ENCODE measurements at regions not wholly inside any gene's neighbourhood (a gene's known extent, or its start where the extent isn't known, plus 50 kb on each side); places are given as distances from the start of the nearest gene placed in this dataset.

- no peak for DNase-seq (ENCODE audit: low read depth)
Observed at GRCh38 chr16:85544668-85545067, 68.5 kb upstream of the GSE1 start.

DNA sequence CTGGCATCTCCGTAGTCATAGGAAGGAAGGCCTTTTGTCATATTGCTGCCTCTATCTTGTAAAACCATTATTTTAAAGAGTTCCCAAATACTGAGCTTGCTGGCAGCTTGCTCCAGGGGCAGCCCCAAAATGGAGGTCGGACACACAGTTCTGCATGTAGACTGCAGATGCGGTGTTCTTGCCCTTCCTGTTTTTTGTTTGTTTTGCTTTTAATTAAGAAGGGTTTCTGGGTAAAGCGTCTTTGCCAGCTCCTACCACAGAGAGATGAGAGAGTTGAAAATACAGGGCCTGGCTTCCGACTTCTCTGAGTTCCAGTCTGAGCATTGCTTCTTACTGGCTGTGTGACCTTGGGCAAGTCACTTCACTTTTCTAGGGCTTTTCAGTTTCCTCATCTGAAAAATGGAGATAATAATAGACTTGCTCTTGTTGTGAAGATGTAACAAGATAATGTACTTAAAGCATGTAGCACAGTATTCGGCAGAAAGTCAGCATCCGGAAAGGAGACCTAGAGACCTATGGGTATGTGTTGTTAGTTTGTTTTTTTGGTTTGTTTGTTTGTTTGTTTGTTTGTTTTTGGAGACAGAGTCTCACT lies 67.8 kb upstream of the GSE1 start:
- DNase-seq (ENCODE audit: low read depth), result no peak

DNA sequence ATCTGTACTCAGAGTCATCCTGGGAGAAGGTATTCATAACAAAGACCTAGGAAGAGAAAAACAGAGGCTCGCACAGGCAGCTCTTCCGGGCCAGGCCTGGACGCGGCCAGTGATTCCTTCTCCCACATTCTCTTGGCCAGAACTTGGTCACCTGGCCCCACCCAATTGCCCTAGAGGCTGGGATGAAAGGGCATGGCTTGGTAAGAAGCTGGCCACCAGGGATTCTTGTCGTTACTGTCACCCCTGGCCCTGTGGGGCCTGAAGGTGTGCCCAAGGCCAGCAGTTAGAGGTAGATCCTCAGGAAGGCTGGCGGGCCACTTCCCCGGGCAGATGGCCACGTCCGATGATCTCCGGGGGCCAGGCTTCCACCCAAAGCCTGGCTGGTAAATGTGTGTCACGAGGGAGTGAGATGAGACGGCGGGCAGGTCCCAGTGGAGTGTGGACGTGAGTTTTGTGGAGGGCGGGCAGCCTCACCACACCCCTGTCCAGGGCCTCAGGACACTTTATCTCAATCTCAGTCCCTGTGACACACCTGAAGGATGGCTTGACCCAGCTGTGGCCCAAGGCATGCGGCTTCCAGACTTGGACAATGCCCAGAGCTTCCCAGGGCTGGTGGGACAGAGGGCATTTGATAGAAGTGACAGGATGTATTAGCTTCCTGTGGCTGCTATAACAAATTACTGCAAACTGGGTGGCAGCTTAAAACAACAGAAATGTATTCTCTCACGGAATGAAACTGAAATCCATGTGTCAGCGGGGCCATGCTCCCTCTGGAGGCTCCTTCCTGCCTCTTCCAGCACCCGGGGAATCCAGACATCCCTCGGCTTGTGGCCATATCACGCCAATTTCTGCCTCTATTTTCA lies 66.3 kb upstream of the GSE1 start:
- no peak for DNase-seq (ENCODE audit: low read depth)

GRCh38 chr16:85548375-85548774 lies 64.7 kb upstream of the GSE1 start:
- no peak for DNase-seq (ENCODE audit: low read depth)

DNA sequence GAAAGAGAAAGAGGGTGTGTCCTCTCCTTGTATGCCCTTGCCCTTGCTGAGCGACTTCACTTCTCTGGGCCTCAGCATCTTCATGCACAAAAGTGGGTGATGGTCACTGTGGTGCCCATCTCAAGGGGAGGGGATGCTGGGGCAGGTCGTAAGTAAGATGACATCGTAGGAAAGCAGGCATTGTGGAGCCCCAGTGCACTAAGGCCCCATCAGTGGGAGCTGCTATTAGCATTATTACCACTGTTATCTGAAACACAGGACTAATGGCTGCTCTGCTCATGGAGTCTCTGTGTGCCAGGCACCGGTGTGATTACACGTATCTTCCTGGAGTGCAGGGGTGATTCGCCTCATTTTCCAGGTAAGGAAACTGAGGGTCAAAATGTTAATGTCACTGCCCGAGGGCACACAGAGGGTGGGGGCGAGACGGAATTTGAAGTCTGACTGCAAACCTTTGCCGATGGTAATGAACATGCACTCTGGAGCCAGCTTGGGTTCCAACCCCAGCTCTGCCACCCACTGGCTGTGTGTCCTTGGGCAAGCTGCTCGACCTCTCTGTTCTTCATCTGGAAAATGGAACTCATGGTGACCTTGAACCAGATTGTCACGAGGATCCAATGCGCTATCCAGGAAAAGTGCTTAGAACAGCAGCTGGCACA lies 63.2 kb upstream of the GSE1 start:
- no peak for DNase-seq (ENCODE audit: low read depth)

DNA sequence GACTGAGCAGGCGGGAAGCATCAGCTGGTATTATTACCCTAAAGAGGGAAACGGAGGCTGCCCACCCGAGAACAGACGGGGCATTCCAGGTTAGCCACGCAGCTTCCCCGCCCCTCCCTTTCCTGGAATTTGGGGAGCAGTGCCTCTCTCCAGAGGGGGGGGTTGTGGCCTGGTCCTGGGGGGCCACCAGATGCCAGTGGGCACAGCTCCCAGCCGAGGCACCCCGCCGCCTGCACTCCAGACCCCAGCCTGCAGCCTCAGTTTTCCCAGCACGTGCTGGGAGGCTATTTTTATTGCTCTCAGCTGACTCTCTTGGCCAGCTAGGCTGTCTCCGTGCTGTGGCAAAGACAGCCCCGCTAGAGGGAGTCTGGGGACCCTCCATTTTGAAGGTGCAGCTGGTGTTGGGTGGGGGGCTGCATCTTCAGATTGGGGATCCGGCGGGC lies 62.7 kb upstream of the GSE1 start:
- no peak for DNase-seq (ENCODE audit: low read depth)

GRCh38 chr16:85550953-85551924 lies 61.9 kb upstream of the GSE1 start:
- no peak for DNase-seq (ENCODE audit: low read depth)

- DNase-seq (ENCODE audit: low read depth), result no peak
Observed at GRCh38 chr16:85552980-85553435, 60.1 kb upstream of the GSE1 start.

- DNase-seq (ENCODE audit: low read depth), result peak; percentile 49
Observed at GRCh38 chr16:85553436-85554113, 59.5 kb upstream of the GSE1 start.

DNA sequence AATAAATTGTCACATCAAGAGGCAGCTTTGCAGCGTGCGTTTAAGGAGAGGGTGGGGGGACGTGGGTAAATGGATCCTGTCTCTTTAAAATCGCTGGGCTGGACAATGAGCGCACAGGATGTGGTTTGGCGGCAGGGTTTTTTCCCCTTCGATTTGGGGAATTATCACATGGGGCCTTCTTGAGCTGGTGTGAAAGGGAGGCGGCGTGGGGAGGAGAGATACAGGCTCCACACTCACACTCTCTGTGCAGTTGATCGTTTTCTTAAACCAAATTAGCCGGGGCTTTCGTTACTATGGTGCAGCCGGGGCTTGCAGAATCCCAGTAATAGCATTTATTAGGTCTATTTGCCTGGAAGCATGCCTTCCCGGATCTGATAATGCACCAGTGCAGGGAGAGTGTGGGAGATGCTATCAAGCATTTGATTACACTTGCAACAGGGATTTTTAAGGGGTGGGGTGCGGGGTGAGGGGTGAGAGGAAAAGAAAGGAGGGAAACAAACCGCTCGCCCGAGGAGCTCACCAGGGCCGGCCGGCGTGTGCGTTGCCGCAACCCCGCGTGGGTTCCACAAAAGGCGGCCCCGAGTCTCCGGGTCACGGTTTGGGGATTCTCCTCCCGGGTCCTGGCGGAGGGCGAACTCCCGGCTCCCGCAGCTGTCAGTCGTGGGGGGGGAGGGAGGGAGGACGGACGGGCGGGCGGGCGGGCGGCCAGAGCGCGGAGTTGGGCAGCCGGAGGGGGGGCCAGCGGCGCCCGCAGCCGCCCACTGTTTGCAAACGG lies 58.8 kb upstream of the GSE1 start:
- peak; percentile 84 for DNase-seq (ENCODE audit: low read depth)

DNA sequence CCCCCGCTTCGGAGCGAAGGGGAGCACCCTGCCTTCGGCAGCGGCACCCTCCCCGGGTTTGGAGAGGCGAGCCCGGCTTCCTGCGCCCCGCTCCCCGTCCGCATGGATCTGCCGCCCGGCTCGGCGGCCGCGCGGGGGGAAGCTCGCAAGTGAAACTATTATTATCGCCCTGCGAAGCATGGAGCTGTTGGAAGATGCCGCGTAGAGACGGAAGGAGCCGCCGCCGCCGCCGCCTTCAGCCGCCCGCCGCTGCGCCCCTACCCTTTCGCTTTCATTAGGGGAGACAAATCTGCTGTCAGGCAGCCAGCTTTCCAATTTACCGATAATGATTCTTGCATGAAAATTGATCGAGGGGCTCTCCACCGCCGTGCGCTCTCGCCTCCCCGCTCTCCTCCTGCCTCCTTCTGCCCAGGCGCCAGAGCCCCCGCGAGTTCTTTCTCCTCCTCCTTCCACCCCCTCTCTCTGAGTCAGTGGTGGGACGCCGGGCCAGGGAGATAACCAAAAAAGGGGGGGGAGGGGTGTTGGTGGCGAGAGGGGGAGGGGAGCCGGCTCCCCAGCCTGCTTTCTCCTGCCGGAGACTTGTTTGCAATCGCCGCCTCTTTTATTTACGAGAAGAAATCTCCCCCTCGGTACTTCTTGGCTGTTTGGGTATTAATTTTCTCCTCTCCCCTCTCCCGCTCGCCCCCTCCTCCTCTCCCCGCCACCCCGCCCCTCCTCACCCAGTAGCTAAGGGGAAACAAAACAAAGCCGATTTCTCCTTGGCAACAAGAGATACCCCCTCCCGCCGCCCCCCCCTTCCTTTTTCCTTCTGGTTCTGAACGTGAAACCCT lies 58.0 kb upstream of the GSE1 start:
- peak; percentile 41 for DNase-seq (ENCODE audit: low read depth)

GRCh38 chr16:85555719-85556455 lies 57.2 kb upstream of the GSE1 start:
- DNase-seq (ENCODE audit: low read depth), result no peak

- DNase-seq (ENCODE audit: low read depth), result no peak
Observed at GRCh38 chr16:85556456-85557082, 56.6 kb upstream of the GSE1 start.

- DNase-seq (ENCODE audit: low read depth), result no peak
Observed at GRCh38 chr16:85557083-85557970, 55.8 kb upstream of the GSE1 start.

DNA sequence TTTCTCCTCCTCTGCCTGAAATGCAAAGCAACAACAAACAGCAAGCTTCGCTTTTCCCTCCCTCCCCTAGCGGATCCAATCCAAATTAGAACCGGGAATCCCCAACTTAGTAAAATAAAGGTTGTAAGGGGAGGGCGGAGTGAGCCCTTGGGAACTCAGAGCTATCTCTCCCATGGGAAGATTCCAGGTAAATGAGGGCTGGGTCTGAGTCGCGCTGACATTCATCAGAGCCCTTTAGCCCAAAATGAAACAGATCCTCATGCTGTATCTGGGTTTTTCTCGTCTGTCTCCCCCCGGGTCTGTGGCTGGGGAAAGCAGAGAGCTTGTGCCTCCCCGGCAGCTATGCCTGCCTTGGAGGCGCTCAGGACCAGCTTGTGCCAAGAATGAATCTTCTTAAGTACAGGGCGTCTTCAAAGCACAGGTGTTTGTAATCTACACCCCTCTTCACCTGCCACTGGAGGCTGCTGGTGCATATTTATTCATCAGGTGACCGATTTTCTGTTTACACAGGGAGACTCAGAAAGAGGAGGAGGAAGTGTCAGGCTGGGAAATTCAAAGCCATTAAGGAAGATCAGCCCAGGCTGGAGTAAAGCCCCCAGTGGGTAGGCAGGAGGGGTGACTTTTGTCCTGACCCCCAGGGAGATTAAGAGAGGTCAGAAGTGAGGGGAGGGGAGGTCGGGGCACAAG lies 55.0 kb upstream of the GSE1 start:
- DNase-seq (ENCODE audit: low read depth), result no peak

GRCh38 chr16:85560932-85561247 lies 52.2 kb upstream of the GSE1 start:
- DNase-seq (ENCODE audit: low read depth), result no peak

Measured in HS-27A (cell line).